Endodermal cell (in vitro differentiated cells): ENCODE measurements at regions not wholly inside any gene's neighbourhood (a gene's known extent, or its start where the extent isn't known, plus 50 kb on each side); places are given as distances from the start of the nearest gene placed in this dataset.

Experiments used
- DNase-seq: peaks from one replicate; pipeline ENCODE4 v3.0.0-alpha.2; 2017
- H3K27ac ChIP-seq: 2 replicates; pipeline ENCODE4 v1.5.1; 2013; ENCODE audit warnings: mild to moderate bottlenecking, low read depth, low read length, moderate library complexity
- H3K27me3 ChIP-seq: 2 replicates; pipeline ENCODE4 v1.6.1; 2013; ENCODE audit warnings: mild to moderate bottlenecking, low read length, moderate library complexity; ENCODE audit not compliant: insufficient read depth, control insufficient read depth, poor library complexity, severe bottlenecking
- H3K36me3 ChIP-seq: 2 replicates; pipeline ENCODE4 v1.7.0; 2013; ENCODE audit warnings: mild to moderate bottlenecking, low read length, moderate library complexity; ENCODE audit not compliant: control insufficient read depth, insufficient read depth
- H3K4me1 ChIP-seq: one replicate; pipeline ENCODE4 v1.7.0; 2013; ENCODE audit warnings: low read length; ENCODE audit not compliant: control insufficient read depth, insufficient read depth
- H3K4me3 ChIP-seq: 2 replicates; pipeline ENCODE4 v1.5.1; 2013; ENCODE audit warnings: mild to moderate bottlenecking, low read length, moderate library complexity
- H3K9ac ChIP-seq: 2 replicates; pipeline ENCODE4 v1.6.1; 2013; ENCODE audit warnings: mild to moderate bottlenecking, low read length, moderate library complexity; ENCODE audit not compliant: poor library complexity, severe bottlenecking; ENCODE audit errors: extremely low read depth
- H3K9me3 ChIP-seq: 2 replicates; pipeline ENCODE4 v1.6.1; 2013; ENCODE audit warnings: mild to moderate bottlenecking, low read length, moderate library complexity; ENCODE audit not compliant: control insufficient read depth
- H3K27ac Mint-ChIP-seq: 2 replicates; pipeline ENCODE4 v1.8.0; 2020; ENCODE audit warnings: mixed read lengths
- H3K27me3 Mint-ChIP-seq: 2 replicates; pipeline ENCODE4 v1.8.0; 2021; ENCODE audit warnings: mild to moderate bottlenecking, mixed read lengths; ENCODE audit not compliant: insufficient read depth
- H3K36me3 Mint-ChIP-seq: 2 replicates; pipeline ENCODE4 v1.8.0; 2020; ENCODE audit warnings: low read depth, mixed read lengths
- H3K4me1 Mint-ChIP-seq: 2 replicates; pipeline ENCODE4 v1.8.0; 2020; ENCODE audit warnings: mixed read lengths
- H3K4me3 Mint-ChIP-seq: 2 replicates; pipeline ENCODE4 v1.8.0; 2020; ENCODE audit warnings: mild to moderate bottlenecking, moderate library complexity, mixed read lengths
- H3K9me3 Mint-ChIP-seq: 2 replicates; pipeline ENCODE4 v1.8.0; 2020; ENCODE audit warnings: mild to moderate bottlenecking, mixed read lengths
- CTCF ChIP-seq: fragments of 200-600 bp; sonication (generic); conservative IDR thresholded peaks from 2 replicates; pipeline ENCODE4 v1.5.0; 2021; ENCODE audit warnings: antibody characterized with exemption, mild to moderate bottlenecking
- WGBS, 2 experiments: methylation state at CpG; one replicate each; pipeline versions ENCODE4 v1.1.5 to v1.1.7; 2013; ENCODE audit warnings: missing lambda C conversion rate in 2 of 2, mixed read lengths in 1 of 2; ENCODE audit not compliant: insufficient coverage in 1 of 2, insufficient read length in 1 of 2; 5-methylcytosine and 5-hydroxymethylcytosine counted together

- no peaks in the 10 kb centered on the region for H3K27me3 ChIP-seq
- H3K9me3 ChIP-seq, result no peaks in the 10 kb centered on the region
- H3K4me3 ChIP-seq, result no peak overlapping the region
- H3K4me1 Mint-ChIP-seq, result peaks cover 8% of the 10 kb centered on the region
- DNase-seq, result peak; percentile 91
- no peaks in the 10 kb centered on the region for H3K9me3 Mint-ChIP-seq
- 15 to 20% methylated on average over 4 to 6 of the region's 6 CpGs for WGBS, 2 experiments
- H3K27me3 Mint-ChIP-seq, result no peaks in the 10 kb centered on the region
- no peak overlapping the region for H3K4me3 Mint-ChIP-seq
- H3K27ac Mint-ChIP-seq, result peak overlapping the region; percentile 37
- no peaks in the 10 kb centered on the region for H3K36me3 Mint-ChIP-seq
- no peaks in the 10 kb centered on the region for H3K36me3 ChIP-seq
- peak overlapping the region; percentile 31 for H3K9ac ChIP-seq
- peaks cover 9% of the 10 kb centered on the region for H3K4me1 ChIP-seq
- peak overlapping the region; percentile 69 for H3K27ac ChIP-seq
- TF ChIP-seq CTCF, result no peak
Observed at GRCh38 chr21:39048064-39048463, 135.2 kb downstream of the PSMG1 start.

- Histone ChIP-seq H3K4me1 (peaks cover 9% of the 10 kb centered on the region), H3K27ac (no peak overlapping the region), H3K27me3 (no peaks in the 10 kb centered on the region), H3K9me3 (no peaks in the 10 kb centered on the region), H3K4me3 (no peak overlapping the region), H3K36me3 (no peaks in the 10 kb centered on the region), H3K9ac (no peak overlapping the region)
- Mint-ChIP-seq H3K9me3 (no peaks in the 10 kb centered on the region), H3K36me3 (no peaks in the 10 kb centered on the region), H3K4me1 (peaks cover 8% of the 10 kb centered on the region), H3K4me3 (no peak overlapping the region), H3K27ac (no peak overlapping the region), H3K27me3 (no peaks in the 10 kb centered on the region)
- 92 to 100% methylated on average over 1 to 2 of the region's 3 CpGs for WGBS, 2 experiments
- peak; percentile 10 for DNase-seq
- no peak for TF ChIP-seq CTCF
Observed at GRCh38 chr21:39047046-39047445, 136.2 kb downstream of the PSMG1 start.

GRCh38 chr21:39046236-39046916, 136.9 kb downstream of the PSMG1 start:
- no peak for TF ChIP-seq CTCF
- H3K9me3 Mint-ChIP-seq, result no peaks in the 10 kb centered on the region
- Histone ChIP-seq H3K27ac (no peak overlapping the region), H3K4me3 (no peak overlapping the region), H3K36me3 (no peaks in the 10 kb centered on the region), H3K9me3 (no peaks in the 10 kb centered on the region), H3K9ac (no peak overlapping the region), H3K27me3 (no peaks in the 10 kb centered on the region), H3K4me1 (peaks cover 9% of the 10 kb centered on the region)
- no peaks in the 10 kb centered on the region for H3K27me3 Mint-ChIP-seq
- WGBS, 2 experiments, result 96 to 98% methylated on average over 7 to 9 of the region's 9 CpGs
- no peak overlapping the region for H3K4me3 Mint-ChIP-seq
- peaks cover 8% of the 10 kb centered on the region for H3K4me1 Mint-ChIP-seq
- H3K27ac Mint-ChIP-seq, result no peak overlapping the region
- H3K36me3 Mint-ChIP-seq, result no peaks in the 10 kb centered on the region
- DNase-seq, result peak; percentile 9
